Erythroblast (primary cell): ENCODE measurements at regions not wholly inside any gene's neighbourhood (a gene's known extent, or its start where the extent isn't known, plus 50 kb on each side); places are given as distances from the start of the nearest gene placed in this dataset.

Experiments
- GATA1 ChIP-seq: IDR thresholded peaks from 2 replicates; pipeline ENCODE4 v1.6.1; 2011; ENCODE audit warnings: low read depth, mild to moderate bottlenecking, control low read depth, low read length, moderate library complexity
- POLR2A ChIP-seq: IDR thresholded peaks from 2 replicates; pipeline ENCODE4 v1.6.1; 2011; ENCODE audit warnings: mild to moderate bottlenecking, low read length

DNA sequence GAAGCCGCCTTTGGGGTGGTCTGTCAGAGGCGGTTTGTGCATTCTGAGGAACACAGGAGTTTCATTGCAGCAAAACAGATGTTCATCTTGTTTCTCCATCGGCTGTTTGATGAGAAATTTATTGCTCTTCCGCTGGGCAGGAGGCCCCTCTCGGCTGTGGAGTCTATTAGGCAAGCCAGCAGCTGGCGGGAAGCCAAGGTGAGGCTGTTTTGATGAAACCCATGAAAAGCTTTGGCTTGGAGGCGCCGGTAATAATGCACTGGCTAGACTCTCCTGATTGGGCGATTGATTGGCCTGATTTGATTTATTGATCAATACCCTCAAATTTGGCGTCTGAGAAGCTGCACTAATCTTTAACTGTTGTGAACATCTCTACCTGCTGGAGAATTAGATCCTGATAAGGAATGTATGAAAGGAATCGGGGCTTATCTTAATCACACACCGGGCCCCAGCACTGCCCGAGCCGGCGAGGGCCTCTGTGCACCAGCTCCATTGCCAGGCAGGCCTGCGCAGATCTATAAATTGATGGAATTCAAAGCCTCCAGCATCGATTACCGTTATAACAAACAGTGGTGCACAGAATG is 187.7 kb downstream of the PHETA1 start:
- TF ChIP-seq POLR2A (no peak), GATA1 (no peak)
